ENCODE measurements at regions not wholly inside any gene's neighbourhood (a gene's known extent, or its start where the extent isn't known, plus 50 kb on each side); places are given as distances from the start of the nearest gene placed in this dataset.
"Not testable (repeated sequence)": the region's sequence is repeated elsewhere in the genome, so short reads cannot be mapped to it uniquely, and the experiment has no call there.

GRCh38 chr15:20473465-20473864 is 68.1 kb downstream of the GOLGA6L6 start:
- DNase-seq; H3K9me3 Mint-ChIP-seq; POLR2A ChIA-PET; CTCF ChIA-PET; H3K36me3 Mint-ChIP-seq (ENCODE audit: low read depth); H3K27me3 Mint-ChIP-seq; H3K4me3 Mint-ChIP-seq; H3K4me1 Mint-ChIP-seq; H3K27ac Mint-ChIP-seq: not testable (repeated sequence)

DNA sequence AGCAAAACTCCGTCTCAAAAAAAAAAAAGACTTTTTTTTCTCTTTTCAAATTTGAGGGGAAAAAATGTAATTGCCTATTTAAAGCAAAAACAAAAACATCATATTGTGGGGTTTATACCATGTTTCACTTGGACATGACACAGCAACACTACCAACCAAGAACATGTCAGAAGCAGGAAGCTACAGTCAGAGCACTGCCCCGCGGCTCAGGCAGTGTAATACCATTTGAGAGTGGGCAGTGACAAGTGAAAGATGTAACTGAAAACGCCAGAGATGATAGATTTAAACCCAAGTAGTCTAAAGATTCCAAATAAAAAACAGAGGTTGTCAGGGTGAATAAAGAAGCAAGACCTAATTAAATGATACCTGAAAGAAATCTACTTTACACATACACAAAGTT is 68.6 kb downstream of the GOLGA6L6 start:
- H3K27me3 Mint-ChIP-seq; H3K9me3 Mint-ChIP-seq; POLR2A ChIA-PET; H3K27ac Mint-ChIP-seq; H3K4me1 Mint-ChIP-seq; DNase-seq; H3K36me3 Mint-ChIP-seq (ENCODE audit: low read depth); CTCF ChIA-PET; H3K4me3 Mint-ChIP-seq: not testable (repeated sequence)

GRCh38 chr15:20470810-20471209 is 70.8 kb downstream of the GOLGA6L6 start:
- H3K27ac Mint-ChIP-seq; POLR2A ChIA-PET; H3K27me3 Mint-ChIP-seq; H3K36me3 Mint-ChIP-seq (ENCODE audit: low read depth); DNase-seq; H3K9me3 Mint-ChIP-seq; H3K4me3 Mint-ChIP-seq; H3K4me1 Mint-ChIP-seq; CTCF ChIA-PET: not testable (repeated sequence)

DNA sequence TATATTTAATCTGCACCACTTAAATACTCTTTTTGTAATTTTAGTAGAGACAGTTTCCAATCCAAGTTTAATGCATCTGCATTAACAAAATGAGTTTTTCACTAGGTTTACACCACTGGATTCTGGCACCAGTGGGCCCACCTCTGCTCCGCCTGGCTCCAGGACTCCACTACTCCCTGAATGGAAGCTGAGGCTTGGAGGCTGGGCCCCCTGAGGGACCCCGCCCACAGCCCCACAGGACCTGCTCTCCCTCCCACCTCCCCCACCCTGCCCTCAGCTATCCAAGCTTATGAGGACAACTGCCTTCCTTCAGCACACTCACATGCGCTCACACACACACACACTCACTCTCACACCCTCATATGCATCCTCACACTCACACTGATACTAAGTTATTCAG is 100.5 kb downstream of the GOLGA6L6 start:
- H3K9me3 Mint-ChIP-seq; CTCF ChIA-PET; POLR2A ChIA-PET; H3K27ac Mint-ChIP-seq; H3K27me3 Mint-ChIP-seq; DNase-seq; H3K4me3 Mint-ChIP-seq; H3K36me3 Mint-ChIP-seq (ENCODE audit: low read depth); H3K4me1 Mint-ChIP-seq: not testable (repeated sequence)

DNA sequence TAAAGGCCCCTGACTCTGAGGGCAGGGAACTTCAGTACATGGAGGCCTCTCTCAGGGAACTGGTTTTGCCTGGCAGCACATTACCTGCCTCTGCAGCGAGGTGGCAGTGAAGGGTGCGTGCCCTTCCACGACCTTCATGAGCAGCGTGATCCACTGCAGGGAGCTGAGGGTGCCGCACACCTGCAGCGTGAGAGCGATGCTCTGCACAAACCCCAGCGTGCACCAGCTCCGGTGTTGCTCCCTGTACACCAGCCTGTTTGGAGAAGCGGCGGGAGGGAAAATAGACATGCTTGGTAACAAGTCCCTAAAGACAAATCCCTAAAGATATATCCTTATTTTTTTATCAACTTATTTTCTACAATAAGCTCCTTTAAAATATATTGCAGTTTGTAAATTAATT is 101.2 kb downstream of the GOLGA6L6 start:
- POLR2A ChIA-PET; H3K36me3 Mint-ChIP-seq (ENCODE audit: low read depth); H3K4me1 Mint-ChIP-seq: not testable (repeated sequence)

GRCh38 chr15:20439111-20439510 is 102.5 kb downstream of the GOLGA6L6 start:
- POLR2A ChIA-PET; H3K4me1 Mint-ChIP-seq; H3K4me3 Mint-ChIP-seq; DNase-seq; H3K36me3 Mint-ChIP-seq (ENCODE audit: low read depth); H3K27me3 Mint-ChIP-seq; H3K9me3 Mint-ChIP-seq; CTCF ChIA-PET; H3K27ac Mint-ChIP-seq: not testable (repeated sequence)

More for the DNA sequence above, 101.2 kb downstream of the GOLGA6L6 start:
- H3K4me3 Mint-ChIP-seq, CTCF ChIA-PET, DNase-seq, H3K9me3 Mint-ChIP-seq, H3K27ac Mint-ChIP-seq, H3K27me3 Mint-ChIP-seq: not testable (repeated sequence)

- H3K27me3 Mint-ChIP-seq; H3K4me3 Mint-ChIP-seq; H3K36me3 Mint-ChIP-seq (ENCODE audit: low read depth): not testable (repeated sequence)
These were observed 103.3 kb downstream of the GOLGA6L6 start for GRCh38 chr15:20438255-20438654.

GRCh38 chr15:20433468-20433867 is 108.1 kb downstream of the GOLGA6L6 start:
- H3K27me3 Mint-ChIP-seq, H3K27ac Mint-ChIP-seq: not testable (repeated sequence)

More at GRCh38 chr15:20438255-20438654, 103.3 kb downstream of the GOLGA6L6 start:
- CTCF ChIA-PET, H3K9me3 Mint-ChIP-seq, H3K4me1 Mint-ChIP-seq, POLR2A ChIA-PET, H3K27ac Mint-ChIP-seq, DNase-seq: not testable (repeated sequence)

DNA sequence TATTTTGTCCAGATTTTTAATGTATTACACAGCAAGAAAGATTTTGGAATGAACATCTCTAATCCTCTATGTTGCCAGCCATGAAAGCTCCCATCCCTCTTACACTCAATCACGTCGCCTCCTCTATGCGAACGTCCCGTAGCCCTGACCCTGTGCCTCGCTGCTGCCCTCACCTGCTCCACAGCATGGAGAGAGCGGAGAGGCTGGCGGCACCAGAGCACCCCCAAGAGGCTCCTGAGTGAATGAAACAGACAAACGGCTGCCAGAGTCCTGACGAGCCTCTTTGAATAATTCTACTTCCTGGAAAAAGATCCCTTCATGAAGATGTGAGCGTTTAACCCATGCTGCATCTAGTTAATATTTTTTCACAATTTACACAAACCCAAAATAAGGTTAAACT is 111.1 kb downstream of the GOLGA6L6 start:
- H3K9me3 Mint-ChIP-seq; H3K27ac Mint-ChIP-seq; H3K4me1 Mint-ChIP-seq; CTCF ChIA-PET; H3K27me3 Mint-ChIP-seq; H3K4me3 Mint-ChIP-seq; H3K36me3 Mint-ChIP-seq (ENCODE audit: low read depth); POLR2A ChIA-PET; DNase-seq: not testable (repeated sequence)

More at GRCh38 chr15:20433468-20433867, 108.1 kb downstream of the GOLGA6L6 start:
- CTCF ChIA-PET; POLR2A ChIA-PET; H3K4me1 Mint-ChIP-seq; H3K36me3 Mint-ChIP-seq (ENCODE audit: low read depth); H3K4me3 Mint-ChIP-seq; H3K9me3 Mint-ChIP-seq; DNase-seq: not testable (repeated sequence)

DNA sequence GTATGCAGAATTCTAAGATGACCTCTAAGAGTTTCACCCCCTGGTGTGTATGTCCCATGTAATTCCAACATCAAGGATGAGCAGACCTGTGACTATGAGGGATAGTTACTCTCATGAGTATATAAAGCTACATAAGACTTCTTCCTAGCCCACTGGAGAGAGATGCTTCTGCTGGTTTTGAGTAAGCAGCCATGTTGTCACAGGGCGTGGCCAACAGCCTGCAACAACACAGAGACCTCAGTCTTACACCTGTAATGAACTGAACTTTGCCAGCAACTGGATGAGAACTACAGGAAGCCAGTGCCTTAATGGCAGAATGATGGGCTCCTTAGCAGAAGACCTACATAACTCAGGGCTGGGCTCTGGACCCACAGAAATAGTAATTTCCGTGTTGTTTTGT is 120.9 kb downstream of the GOLGA6L6 start:
- POLR2A ChIA-PET; H3K36me3 Mint-ChIP-seq (ENCODE audit: low read depth); H3K4me3 Mint-ChIP-seq; H3K27me3 Mint-ChIP-seq; DNase-seq; H3K4me1 Mint-ChIP-seq; CTCF ChIA-PET; H3K27ac Mint-ChIP-seq; H3K9me3 Mint-ChIP-seq: not testable (repeated sequence)

- H3K4me3 Mint-ChIP-seq; CTCF ChIA-PET; H3K9me3 Mint-ChIP-seq; DNase-seq; H3K27ac Mint-ChIP-seq; H3K4me1 Mint-ChIP-seq; H3K36me3 Mint-ChIP-seq (ENCODE audit: low read depth); POLR2A ChIA-PET; H3K27me3 Mint-ChIP-seq: not testable (repeated sequence)
These were observed 125.0 kb downstream of the GOLGA6L6 start for GRCh38 chr15:20416618-20417017.

DNA sequence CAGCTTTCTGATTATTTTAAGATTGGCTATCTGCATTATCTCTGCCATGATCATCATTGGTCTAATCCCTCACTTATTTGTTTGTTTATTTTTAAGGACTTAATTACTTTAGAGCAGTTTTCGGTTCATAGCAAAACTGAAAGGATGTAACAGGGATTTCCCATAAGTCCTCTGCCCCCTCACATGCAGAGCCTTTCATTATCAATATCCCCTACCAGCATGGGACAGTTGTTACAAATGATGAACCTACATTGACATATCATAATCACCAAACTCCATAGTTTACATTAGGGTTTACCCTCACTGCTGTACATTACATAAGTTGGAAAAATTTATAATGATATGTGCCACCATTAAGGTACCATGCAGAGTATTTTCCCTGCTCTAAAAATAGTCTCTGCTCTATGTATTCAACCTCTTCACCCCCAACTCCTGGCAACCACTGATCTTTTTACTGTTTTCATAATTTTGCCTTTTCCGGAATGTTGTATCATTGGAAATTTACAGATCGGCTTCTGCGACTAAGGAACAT is 131.9 kb downstream of the GOLGA6L6 start:
- H3K36me3 Mint-ChIP-seq (ENCODE audit: low read depth); CTCF ChIA-PET; H3K27me3 Mint-ChIP-seq; DNase-seq; POLR2A ChIA-PET; H3K4me1 Mint-ChIP-seq; H3K4me3 Mint-ChIP-seq; H3K9me3 Mint-ChIP-seq; H3K27ac Mint-ChIP-seq: not testable (repeated sequence)

- Mint-ChIP-seq H3K4me3 (no peak overlapping the region), H3K9me3 (peaks cover 5% of the 10 kb centered on the region)
- CTCF ChIA-PET: no interaction called here
These were observed 132.4 kb downstream of the GOLGA6L6 start for GRCh38 chr15:20409247-20409646.

DNA sequence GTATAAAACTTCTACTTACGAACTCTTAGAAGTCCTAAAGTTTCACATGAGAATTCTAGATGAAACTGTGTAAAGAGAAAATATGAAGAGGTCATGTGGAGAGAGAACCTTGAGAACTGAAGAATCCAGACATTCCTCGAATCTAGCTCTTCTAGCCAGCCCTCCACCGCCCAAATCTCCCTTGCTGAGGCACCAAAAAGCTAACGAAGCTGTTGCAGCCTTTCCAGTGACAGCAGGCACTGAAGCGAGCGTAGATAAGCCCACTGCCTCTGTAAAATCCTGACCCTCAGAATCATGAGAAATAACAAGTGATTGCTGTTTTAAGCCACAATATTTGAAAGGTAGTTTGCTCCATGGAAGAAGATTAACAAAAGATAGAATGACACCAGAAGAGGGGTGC is 134.0 kb downstream of the GOLGA6L6 start:
- Mint-ChIP-seq H3K27me3 (no peaks in the 10 kb centered on the region), H3K27ac (no peak overlapping the region), H3K4me3 (no peak overlapping the region), H3K36me3 (ENCODE audit: low read depth) (no peaks in the 10 kb centered on the region), H3K4me1 (no peaks in the 10 kb centered on the region), H3K9me3 (peaks cover 2% of the 10 kb centered on the region)
- POLR2A ChIA-PET: no interaction called here
- no peak for DNase-seq
- CTCF ChIA-PET: no interaction called here

More at GRCh38 chr15:20409247-20409646, 132.4 kb downstream of the GOLGA6L6 start:
- H3K27ac Mint-ChIP-seq: no peak overlapping the region
- DNase-seq: no peak
- no peaks in the 10 kb centered on the region for H3K27me3 Mint-ChIP-seq
- POLR2A ChIA-PET: no interaction called here
- H3K36me3 Mint-ChIP-seq (ENCODE audit: low read depth): no peaks in the 10 kb centered on the region
- no peaks in the 10 kb centered on the region for H3K4me1 Mint-ChIP-seq

- H3K27ac Mint-ChIP-seq; H3K4me1 Mint-ChIP-seq; H3K9me3 Mint-ChIP-seq; CTCF ChIA-PET; DNase-seq; POLR2A ChIA-PET; H3K36me3 Mint-ChIP-seq (ENCODE audit: low read depth); H3K27me3 Mint-ChIP-seq; H3K4me3 Mint-ChIP-seq: not testable (repeated sequence)
These were observed 137.0 kb downstream of the GOLGA6L6 start for GRCh38 chr15:20404571-20404970.

All from activated CD4-positive, alpha-beta T cell treated with anti-CD3 and anti-CD28 coated beads, Interleukin-2, amount 10 ng/mL, durations not matched to agents 7 days and 5 days (primary cell).